ENCODE measurements at regions not wholly inside any gene's neighbourhood (a gene's known extent, or its start where the extent isn't known, plus 50 kb on each side); places are given as distances from the start of the nearest gene placed in this dataset.

DNA sequence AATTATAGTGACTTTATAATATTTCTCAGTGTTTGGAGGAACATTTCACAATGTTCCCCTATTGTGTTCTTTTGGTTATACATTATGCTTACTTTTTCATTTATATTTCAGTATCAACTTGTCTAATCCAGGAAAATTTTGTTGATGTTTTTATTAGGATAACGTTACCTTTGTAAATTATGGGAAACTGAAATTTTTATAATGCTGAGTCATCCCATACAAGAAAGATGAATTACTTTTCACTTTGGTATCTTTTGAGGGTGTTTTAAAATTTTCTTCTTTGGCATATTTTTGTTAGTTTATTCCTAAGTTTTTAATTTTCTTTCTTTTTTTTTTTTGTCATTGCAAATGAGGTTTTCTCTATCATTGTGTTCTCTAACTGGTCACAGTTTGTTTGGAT lies 542.7 kb downstream of the SLC16A7 start:
- H3K36me3 Mint-ChIP-seq (ENCODE audit: low read depth), result no peaks in the 10 kb centered on the region
- no peaks in the 10 kb centered on the region for H3K27me3 Mint-ChIP-seq
- DNase-seq (no peak), ATAC-seq (no peak)
- H3K27ac Mint-ChIP-seq, result no peak overlapping the region
- no peaks in the 10 kb centered on the region for H3K4me1 Mint-ChIP-seq
- no peaks in the 10 kb centered on the region for H3K9me3 ChIP-seq (ENCODE audit: control insufficient read depth, low read length, poor library complexity, severe bottlenecking)
- H3K4me3 Mint-ChIP-seq, result no peak overlapping the region

- DNase-seq (no peak), ATAC-seq (no peak)
- H3K27ac Mint-ChIP-seq, result no peak overlapping the region
- H3K4me1 Mint-ChIP-seq, result no peaks in the 10 kb centered on the region
- H3K9me3 ChIP-seq (ENCODE audit: control insufficient read depth, low read length, poor library complexity, severe bottlenecking), result no peaks in the 10 kb centered on the region
- H3K36me3 Mint-ChIP-seq (ENCODE audit: low read depth), result no peaks in the 10 kb centered on the region
- H3K27me3 Mint-ChIP-seq, result no peaks in the 10 kb centered on the region
- H3K4me3 Mint-ChIP-seq, result no peak overlapping the region
Measured at GRCh38 chr12:60144395-60144794, 548.6 kb downstream of the SLC16A7 start.

DNA sequence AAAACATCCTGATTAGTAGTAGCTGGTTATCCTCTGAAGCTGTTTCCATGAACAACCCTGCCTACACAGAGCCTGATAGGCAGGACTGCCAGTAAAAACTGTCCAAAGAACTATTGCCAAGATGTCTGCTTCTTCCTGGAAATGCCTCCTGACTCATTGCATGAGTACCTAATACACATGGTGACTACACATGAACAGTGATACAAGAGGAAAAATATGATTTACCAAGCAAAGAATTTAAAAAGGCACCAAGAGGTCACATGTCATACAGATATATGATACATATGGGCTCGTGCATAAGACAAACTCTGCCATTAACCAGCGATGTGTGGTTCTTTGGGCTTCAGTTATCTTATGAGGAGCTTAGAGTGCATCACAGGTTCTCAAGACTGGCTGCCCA lies 552.3 kb downstream of the SLC16A7 start:
- ATAC-seq, result no peak
- Mint-ChIP-seq H3K27me3 (no peaks in the 10 kb centered on the region), H3K4me3 (no peak overlapping the region), H3K4me1 (no peaks in the 10 kb centered on the region), H3K36me3 (ENCODE audit: low read depth) (no peaks in the 10 kb centered on the region), H3K27ac (no peak overlapping the region)
- no peak for DNase-seq
- no peaks in the 10 kb centered on the region for H3K9me3 ChIP-seq (ENCODE audit: control insufficient read depth, low read length, poor library complexity, severe bottlenecking)

- no peaks in the 10 kb centered on the region for H3K9me3 ChIP-seq (ENCODE audit: control insufficient read depth, low read length, poor library complexity, severe bottlenecking)
- no peak overlapping the region for H3K4me3 Mint-ChIP-seq
- H3K27ac Mint-ChIP-seq, result no peak overlapping the region
- no peak for DNase-seq
- no peaks in the 10 kb centered on the region for H3K27me3 Mint-ChIP-seq
- no peaks in the 10 kb centered on the region for H3K4me1 Mint-ChIP-seq
- no peak for ATAC-seq
- no peaks in the 10 kb centered on the region for H3K36me3 Mint-ChIP-seq (ENCODE audit: low read depth)
Measured at GRCh38 chr12:60148831-60149230, 553.0 kb downstream of the SLC16A7 start.

DNA sequence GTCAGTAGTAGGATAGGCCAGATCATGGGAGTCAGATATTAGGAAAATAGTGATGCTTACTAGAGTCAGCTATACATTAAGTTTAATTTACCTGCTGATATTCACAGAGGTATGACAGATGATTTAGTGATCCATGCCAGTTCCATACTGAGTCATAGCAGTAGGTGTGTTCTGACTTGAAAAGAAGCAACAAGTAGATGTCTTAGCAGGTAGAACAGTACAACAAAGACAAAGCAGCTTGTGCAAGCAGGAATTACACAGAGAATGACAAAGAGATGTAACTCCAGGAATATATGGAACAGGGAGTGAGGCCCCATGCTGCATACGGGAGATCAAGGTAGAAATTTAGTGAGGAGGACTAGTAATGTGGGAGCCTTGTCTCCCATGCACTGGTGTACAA lies 556.9 kb downstream of the SLC16A7 start:
- Mint-ChIP-seq H3K4me1 (no peaks in the 10 kb centered on the region), H3K36me3 (ENCODE audit: low read depth) (no peaks in the 10 kb centered on the region), H3K27me3 (no peaks in the 10 kb centered on the region), H3K4me3 (no peak overlapping the region), H3K27ac (no peak overlapping the region)
- DNase-seq, result no peak
- H3K9me3 ChIP-seq (ENCODE audit: control insufficient read depth, low read length, poor library complexity, severe bottlenecking), result no peaks in the 10 kb centered on the region
- no peak for ATAC-seq

- Mint-ChIP-seq H3K4me1 (no peaks in the 10 kb centered on the region), H3K27ac (no peak overlapping the region), H3K36me3 (ENCODE audit: low read depth) (no peaks in the 10 kb centered on the region), H3K4me3 (no peak overlapping the region), H3K27me3 (no peaks in the 10 kb centered on the region)
- no peaks in the 10 kb centered on the region for H3K9me3 ChIP-seq (ENCODE audit: control insufficient read depth, low read length, poor library complexity, severe bottlenecking)
- ATAC-seq, result no peak
- DNase-seq, result no peak
Measured at GRCh38 chr12:60159761-60160160, 563.9 kb downstream of the SLC16A7 start.

- no peaks in the 10 kb centered on the region for H3K36me3 Mint-ChIP-seq (ENCODE audit: low read depth)
Measured at GRCh38 chr12:60162988-60163720, 567.3 kb downstream of the SLC16A7 start.

GRCh38 chr12:60165781-60166180 lies 570.0 kb downstream of the SLC16A7 start:
- H3K9me3 ChIP-seq (ENCODE audit: control insufficient read depth, low read length, poor library complexity, severe bottlenecking), result no peaks in the 10 kb centered on the region
- H3K36me3 Mint-ChIP-seq (ENCODE audit: low read depth), result no peaks in the 10 kb centered on the region
- no peak for DNase-seq
- no peaks in the 10 kb centered on the region for H3K27me3 Mint-ChIP-seq
- no peak overlapping the region for H3K4me3 Mint-ChIP-seq
- ATAC-seq, result no peak
- H3K4me1 Mint-ChIP-seq, result no peaks in the 10 kb centered on the region
- H3K27ac Mint-ChIP-seq, result no peak overlapping the region

More at GRCh38 chr12:60162988-60163720, 567.3 kb downstream of the SLC16A7 start:
- ATAC-seq (no peak), DNase-seq (no peak)
- no peaks in the 10 kb centered on the region for H3K4me1 Mint-ChIP-seq
- H3K27me3 Mint-ChIP-seq, result no peaks in the 10 kb centered on the region
- no peak overlapping the region for H3K27ac Mint-ChIP-seq
- no peak overlapping the region for H3K4me3 Mint-ChIP-seq
- H3K9me3 ChIP-seq (ENCODE audit: control insufficient read depth, low read length, poor library complexity, severe bottlenecking), result no peaks in the 10 kb centered on the region

DNA sequence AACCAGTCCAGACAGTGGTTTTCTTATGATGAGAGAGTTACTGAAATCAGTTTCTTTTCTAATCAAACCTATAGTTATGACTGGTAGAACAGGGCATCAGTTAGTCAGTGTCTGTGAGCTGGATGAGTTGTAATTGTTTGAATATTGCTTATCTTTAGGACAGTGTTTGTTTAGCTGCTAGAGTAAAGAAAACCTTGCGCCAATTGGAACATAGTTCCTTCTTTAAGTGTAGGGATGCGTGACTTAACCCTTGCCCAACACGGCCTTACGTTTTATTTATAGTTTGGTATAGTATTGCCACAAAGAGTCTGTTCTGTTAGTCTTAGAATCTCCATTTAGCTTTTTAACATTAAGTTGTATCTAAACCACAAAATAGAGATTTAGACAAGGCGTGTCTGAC lies 572.6 kb downstream of the SLC16A7 start:
- no peak overlapping the region for H3K27ac Mint-ChIP-seq
- H3K4me3 Mint-ChIP-seq, result no peak overlapping the region
- DNase-seq (no peak), ATAC-seq (no peak)
- H3K4me1 Mint-ChIP-seq, result no peaks in the 10 kb centered on the region
- H3K36me3 Mint-ChIP-seq (ENCODE audit: low read depth), result no peaks in the 10 kb centered on the region
- no peaks in the 10 kb centered on the region for H3K9me3 ChIP-seq (ENCODE audit: control insufficient read depth, low read length, poor library complexity, severe bottlenecking)
- H3K27me3 Mint-ChIP-seq, result no peaks in the 10 kb centered on the region

- no peaks in the 10 kb centered on the region for H3K36me3 Mint-ChIP-seq (ENCODE audit: low read depth)
Measured at GRCh38 chr12:60169904-60170303, 574.1 kb downstream of the SLC16A7 start.

GRCh38 chr12:60172266-60173211 lies 576.7 kb downstream of the SLC16A7 start:
- Mint-ChIP-seq H3K27ac (no peak overlapping the region), H3K4me1 (no peaks in the 10 kb centered on the region), H3K36me3 (ENCODE audit: low read depth) (no peaks in the 10 kb centered on the region), H3K27me3 (no peaks in the 10 kb centered on the region), H3K4me3 (no peak overlapping the region)
- DNase-seq, result no peak
- H3K9me3 ChIP-seq (ENCODE audit: control insufficient read depth, low read length, poor library complexity, severe bottlenecking), result no peaks in the 10 kb centered on the region
- ATAC-seq, result no peak

More at GRCh38 chr12:60169904-60170303, 574.1 kb downstream of the SLC16A7 start:
- H3K4me3 Mint-ChIP-seq, result no peak overlapping the region
- H3K27ac Mint-ChIP-seq, result no peak overlapping the region
- no peaks in the 10 kb centered on the region for H3K9me3 ChIP-seq (ENCODE audit: control insufficient read depth, low read length, poor library complexity, severe bottlenecking)
- no peaks in the 10 kb centered on the region for H3K4me1 Mint-ChIP-seq
- H3K27me3 Mint-ChIP-seq, result no peaks in the 10 kb centered on the region
- DNase-seq, result no peak
- ATAC-seq, result no peak

GRCh38 chr12:60173224-60174170 lies 577.7 kb downstream of the SLC16A7 start:
- H3K36me3 Mint-ChIP-seq (ENCODE audit: low read depth), result no peaks in the 10 kb centered on the region
- no peak for ATAC-seq
- H3K4me3 Mint-ChIP-seq, result no peak overlapping the region

GRCh38 chr12:60174476-60174875 lies 578.6 kb downstream of the SLC16A7 start:
- Mint-ChIP-seq H3K4me3 (no peak overlapping the region), H3K36me3 (ENCODE audit: low read depth) (no peaks in the 10 kb centered on the region), H3K27me3 (no peaks in the 10 kb centered on the region), H3K4me1 (no peaks in the 10 kb centered on the region), H3K27ac (no peak overlapping the region)
- ATAC-seq (no peak), DNase-seq (no peak)
- no peaks in the 10 kb centered on the region for H3K9me3 ChIP-seq (ENCODE audit: control insufficient read depth, low read length, poor library complexity, severe bottlenecking)

More at GRCh38 chr12:60173224-60174170, 577.7 kb downstream of the SLC16A7 start:
- no peaks in the 10 kb centered on the region for H3K4me1 Mint-ChIP-seq
- DNase-seq, result no peak
- no peak overlapping the region for H3K27ac Mint-ChIP-seq
- H3K9me3 ChIP-seq (ENCODE audit: control insufficient read depth, low read length, poor library complexity, severe bottlenecking), result no peaks in the 10 kb centered on the region
- no peaks in the 10 kb centered on the region for H3K27me3 Mint-ChIP-seq
